HCT116 (cell line): ENCODE measurements at regions not wholly inside any gene's neighbourhood (a gene's known extent, or its start where the extent isn't known, plus 50 kb on each side); places are given as distances from the start of the nearest gene placed in this dataset.

Source experiments
- ATAC-seq: fragments of 200-7000 bp; cut with Tn5 transposase; 2 replicates; pipeline ENCODE4 v1.9.1; 2020; ENCODE audit warnings: mild to moderate bottlenecking, moderate library complexity
- BruUV-seq: library from RNA; stranded (reverse); fragments of 400-500 nt; replicated peaks from 2 replicates; lab custom pipeline; 2021; lab: Mats Ljungman, UMichigan
- CTCF ChIA-PET: fragments of 300-600 bp; sonication (Branson Sonifier 250); formaldehyde crosslinking; loops from one replicate; lab custom pipeline; 2021; ENCODE audit warnings: antibody characterized with exemption; lab: Charles Lee
- POLR2A ChIA-PET: fragments of 300-600, 350-600 bp; sonication (Branson Sonifier 250); formaldehyde crosslinking; loops from one replicate; lab custom pipeline; 2021; ENCODE audit warnings: antibody characterized with exemption; lab: Charles Lee
- RAD21 ChIA-PET, 2 experiments: fragments of 300-600 bp; sonication (Branson Sonifier 250); formaldehyde crosslinking; loops; one replicate each; lab custom pipeline; 2023; ENCODE audit warnings: low total read pairs in 2 of 2; ENCODE audit not compliant: uncharacterized antibody in 2 of 2, unreplicated experiment in 2 of 2, low non-redundant PET in 1 of 2; lab: Charles Lee
- DNase-seq: peaks from one replicate; pipeline ENCODE4 v3.0.0-alpha.2; 2010; ENCODE audit warnings: low read depth, low spot score
- H2AFZ ChIP-seq: fragments of 200-600 bp; shearing (Covaris generic), sonication (generic); 2 replicates; pipeline ENCODE4 v1.6.1; 2017; ENCODE audit warnings: low read depth, mixed run types, mixed read lengths, antibody characterized with exemption, low read length; ENCODE audit not compliant: poor library complexity, severe bottlenecking
- H3K27ac ChIP-seq: 2 replicates; pipeline ENCODE4 v1.5.1; 2012; ENCODE audit warnings: low read depth, low read length
- H3K27me3 ChIP-seq: fragments of 200-600 bp; sonication (generic); 2 replicates; pipeline ENCODE4 v1.6.1; 2016; ENCODE audit warnings: mixed run types, low read length, mixed read lengths; ENCODE audit not compliant: insufficient read depth
- H3K36me3 ChIP-seq, 2 experiments: fragments of 200-500 bp in 1 of 2; fragments of 200-600 bp in 1 of 2; sonication (Bioruptor generic) in 1 of 2; sonication (generic) in 1 of 2; 2 replicates each; pipeline versions ENCODE4 v1.5.1 to v1.6.1; 2014 to 2016; ENCODE audit warnings: low read length in 2 of 2, inconsistent platforms in 1 of 2, mixed read lengths in 1 of 2, mixed run types in 1 of 2; ENCODE audit not compliant: insufficient read depth in 2 of 2, control insufficient read depth in 1 of 2
- H3K4me1 ChIP-seq, 2 experiments: fragments of 200-600 bp in 1 of 2; sonication (generic) in 1 of 2; 2 replicates each; pipeline versions ENCODE4 v1.5.1 to v1.6.1; 2012 to 2017; ENCODE audit warnings: low read length in 2 of 2, inconsistent platforms in 1 of 2, mild to moderate bottlenecking in 1 of 2, mixed read lengths in 1 of 2, mixed run types in 1 of 2, moderate library complexity in 1 of 2; ENCODE audit not compliant: insufficient read depth in 2 of 2, control insufficient read depth in 1 of 2
- H3K4me2 ChIP-seq: fragments of 200-600 bp; sonication (generic); 2 replicates; pipeline ENCODE4 v1.6.1; 2017; ENCODE audit warnings: mixed run types, low read length, mixed read lengths
- H3K4me3 ChIP-seq, 2 experiments: fragments of 200-600 bp in 1 of 2; sonication (generic) in 1 of 2; replicated peaks in 1 of 2; 2 replicates each; pipeline ENCODE4 v1.5.1; 2011 to 2016; ENCODE audit warnings: low read length in 2 of 2, control low read depth in 1 of 2, low read depth in 1 of 2, mild to moderate bottlenecking in 1 of 2, mixed read lengths in 1 of 2, mixed run types in 1 of 2
- H3K79me2 ChIP-seq: fragments of 200-600 bp; sonication (generic); 2 replicates; pipeline ENCODE4 v1.6.1; 2017; ENCODE audit warnings: mild to moderate bottlenecking, mixed run types, low read length, moderate library complexity, mixed read lengths; ENCODE audit not compliant: insufficient read depth
- H3K9ac ChIP-seq: fragments of 200-600 bp; sonication (generic); 2 replicates; pipeline ENCODE4 v1.6.1; 2016; ENCODE audit warnings: low read length, mixed read lengths
- H3K9me2 ChIP-seq: fragments of 200-600 bp; sonication (generic), shearing (Covaris generic); 2 replicates; pipeline ENCODE4 v1.6.1; 2017; ENCODE audit warnings: mixed run types, mild to moderate bottlenecking, moderate library complexity; ENCODE audit not compliant: insufficient read depth
- H3K9me3 ChIP-seq, 2 experiments: fragments of 200-500 bp in 1 of 2; fragments of 200-600 bp in 1 of 2; sonication (Bioruptor generic) in 1 of 2; sonication (generic) in 1 of 2; 2 replicates each; pipeline ENCODE4 v1.6.1; 2014 to 2017; ENCODE audit warnings: low read length in 2 of 2, mixed read lengths in 2 of 2, inconsistent platforms in 1 of 2, low read depth in 1 of 2, mild to moderate bottlenecking in 1 of 2, mixed run types in 1 of 2, moderate library complexity in 1 of 2; ENCODE audit not compliant: control insufficient read depth in 1 of 2, insufficient read depth in 1 of 2
- H4K20me1 ChIP-seq: fragments of 200-600 bp; sonication (generic), shearing (Covaris generic); 2 replicates; pipeline ENCODE4 v1.6.1; 2017; ENCODE audit warnings: mixed run types, mild to moderate bottlenecking, moderate library complexity; ENCODE audit not compliant: insufficient read depth
- ATF3 ChIP-seq: IDR thresholded peaks from 2 replicates; pipeline ENCODE4 v1.6.1; 2012
- CBX3 ChIP-seq: IDR thresholded peaks from 2 replicates; pipeline ENCODE4 v1.6.1; 2012; ENCODE audit warnings: low read depth
- CEBPB ChIP-seq: IDR thresholded peaks from 2 replicates; pipeline ENCODE4 v1.6.1; 2012; ENCODE audit warnings: low read depth
- CTCF ChIP-seq, 3 experiments: fragments of 200-600 bp in 1 of 3; sonication (generic) in 1 of 3; IDR thresholded peaks in 2 of 3; conservative IDR thresholded peaks in 1 of 3; 2 replicates each; pipeline ENCODE4 v1.5.1; 2012 to 2017; ENCODE audit warnings: low read depth in 2 of 3, low read length in 2 of 3, antibody characterized with exemption in 1 of 3, borderline replicate concordance in 1 of 3, control low read depth in 1 of 3, mild to moderate bottlenecking in 1 of 3, mixed read lengths in 1 of 3, mixed run types in 1 of 3, moderate library complexity in 1 of 3; ENCODE audit not compliant: insufficient read depth in 1 of 3
- EGR1 ChIP-seq: IDR thresholded peaks from 2 replicates; pipeline ENCODE4 v1.6.1; 2012; ENCODE audit warnings: low read depth
- ELF1 ChIP-seq: IDR thresholded peaks from 2 replicates; pipeline ENCODE4 v1.6.1; 2012; ENCODE audit warnings: low read depth, borderline replicate concordance
- FOSL1 ChIP-seq: IDR thresholded peaks from 2 replicates; pipeline ENCODE4 v1.6.1; 2012; ENCODE audit warnings: low read depth
- MAX ChIP-seq: IDR thresholded peaks from 2 replicates; pipeline ENCODE4 v1.6.1; 2012
- POLR2A ChIP-seq: IDR thresholded peaks from 2 replicates; pipeline ENCODE4 v1.7.0; 2011; ENCODE audit warnings: borderline replicate concordance; ENCODE audit not compliant: insufficient read depth, insufficient read length; ENCODE audit errors: extremely low read depth
- POLR2AphosphoS5 ChIP-seq: IDR thresholded peaks from 2 replicates; pipeline ENCODE4 v1.6.1; 2011; ENCODE audit warnings: mild to moderate bottlenecking, low read depth, low read length, moderate library complexity
- RAD21 ChIP-seq: IDR thresholded peaks from 2 replicates; pipeline ENCODE4 v1.6.1; 2012; ENCODE audit warnings: low read depth, mild to moderate bottlenecking
- SIN3A ChIP-seq: IDR thresholded peaks from 2 replicates; pipeline ENCODE4 v1.6.1; 2012; ENCODE audit warnings: low read depth
- SP1 ChIP-seq: IDR thresholded peaks from 2 replicates; pipeline ENCODE4 v1.6.1; 2012; ENCODE audit warnings: low read depth
- SRF ChIP-seq: IDR thresholded peaks from 2 replicates; pipeline ENCODE4 v1.6.1; 2012; ENCODE audit warnings: low read depth
- TCF7L2 ChIP-seq: IDR thresholded peaks from 2 replicates; pipeline ENCODE4 v1.7.0; 2011; ENCODE audit warnings: borderline replicate concordance, inconsistent platforms; ENCODE audit not compliant: insufficient read depth, insufficient read length; ENCODE audit errors: extremely low read depth
- YY1 ChIP-seq: IDR thresholded peaks from 2 replicates; pipeline ENCODE4 v1.6.1; 2011; ENCODE audit warnings: low read length, low read depth, moderate library complexity, mild to moderate bottlenecking; ENCODE audit not compliant: insufficient replicate concordance; ENCODE audit errors: extremely low read depth
- ZFX ChIP-seq: fragments of 450-650 bp; IDR thresholded peaks from 2 replicates; pipeline ENCODE4 v1.6.1; 2017
- ZNF274 ChIP-seq: fragments of 200-500 bp; sonication (Bioruptor generic); IDR thresholded peaks from 2 replicates; pipeline ENCODE4 v1.6.1; 2014; ENCODE audit warnings: mild to moderate bottlenecking, low read depth, low read length, inconsistent platforms
- intact Hi-C: fragments of 100-400 bp; cut with micrococcal nuclease; formaldehyde crosslinking; loops from 2 replicates; pipeline ENCODE4 v1.10.0; 2022
- TF ChIP-seq, protein P1 (sequence below): IDR thresholded peaks from 2 replicates; pipeline ENCODE4 v1.6.1; 2011; ENCODE audit warnings: mild to moderate bottlenecking, low read length, moderate library complexity; ENCODE audit not compliant: insufficient replicate concordance; ENCODE audit errors: extremely low read depth

GRCh38 chr12:23115984-23116383, 491.0 kb downstream of the ETNK1 start:
- POLR2A ChIA-PET = no interaction called here
- H3K79me2 ChIP-seq = no peaks in the 10 kb centered on the region
- no peak overlapping the region for H3K4me3 ChIP-seq
- no peaks in the 10 kb centered on the region for H4K20me1 ChIP-seq
- H2AFZ ChIP-seq = no peak overlapping the region
- BruUV-seq = no TSS peak
- no peak for DNase-seq
- ATAC-seq = no peak
- no peak for TF ChIP-seq ELF1
- no peak for TF ChIP-seq EGR1
- TF ChIP-seq YY1 = no peak
- no peak for TF ChIP-seq ATF3
- no peak for TF ChIP-seq CEBPB
- TF ChIP-seq SIN3A = no peak
- no peak for TF ChIP-seq POLR2A
- H3K27ac ChIP-seq = no peak overlapping the region
- H3K36me3 ChIP-seq = no peaks in the 10 kb centered on the region
- RAD21 ChIA-PET = no interaction called here
- no peaks in the 10 kb centered on the region; a peak in 1 of 4 replicates for H3K9me3 ChIP-seq
- intact Hi-C loops = no loop called here
- no peaks in the 10 kb centered on the region for H3K9me2 ChIP-seq
- no peaks in the 10 kb centered on the region for H3K4me1 ChIP-seq
- H3K27me3 ChIP-seq = no peaks in the 10 kb centered on the region
- H3K9ac ChIP-seq = no peak overlapping the region
- CTCF ChIA-PET = no interaction called here
- no peak overlapping the region for H3K4me2 ChIP-seq

GRCh38 chr12:23126794-23127193, 501.8 kb downstream of the ETNK1 start:
- POLR2A ChIA-PET = no interaction called here
- no peaks in the 10 kb centered on the region for H3K9me2 ChIP-seq
- no peaks in the 10 kb centered on the region for H3K79me2 ChIP-seq
- H3K36me3 ChIP-seq = no peaks in the 10 kb centered on the region
- H3K4me1 ChIP-seq = no peaks in the 10 kb centered on the region
- H4K20me1 ChIP-seq = no peaks in the 10 kb centered on the region; the same call in 1 of the 2 replicates
- no peak overlapping the region for H2AFZ ChIP-seq
- peaks cover 6 to 7% of the 10 kb centered on the region in 2 experiments; a peak in 3 of 4 replicates for H3K9me3 ChIP-seq
- H3K4me2 ChIP-seq = no peak overlapping the region
- ATAC-seq = no peak
- H3K27me3 ChIP-seq = no peaks in the 10 kb centered on the region
- no TSS peak for BruUV-seq
- H3K4me3 ChIP-seq = no peak overlapping the region
- intact Hi-C loops = no loop called here
- TF ChIP-seq EGR1 (no peak), SIN3A (no peak), FOSL1 (no peak), POLR2AphosphoS5 (no peak), YY1 (no peak), CTCF (IDR thresholded peaks at IDR 0.05 in 2 of 3, conservative IDR thresholded peaks at IDR 0.05 in 1 of 3; ENCODE audit: borderline replicate concordance in 1 of 3, insufficient read depth in 1 of 3, low read depth in 2 of 3, low read length in 2 of 3) (no peak), TCF7L2 (no peak), CBX3 (no peak), SRF (no peak), MAX (no peak), SP1 (no peak), ZFX (no peak), ZNF274 (no peak), RAD21 (no peak)
- TF ChIP-seq, protein P1, sequence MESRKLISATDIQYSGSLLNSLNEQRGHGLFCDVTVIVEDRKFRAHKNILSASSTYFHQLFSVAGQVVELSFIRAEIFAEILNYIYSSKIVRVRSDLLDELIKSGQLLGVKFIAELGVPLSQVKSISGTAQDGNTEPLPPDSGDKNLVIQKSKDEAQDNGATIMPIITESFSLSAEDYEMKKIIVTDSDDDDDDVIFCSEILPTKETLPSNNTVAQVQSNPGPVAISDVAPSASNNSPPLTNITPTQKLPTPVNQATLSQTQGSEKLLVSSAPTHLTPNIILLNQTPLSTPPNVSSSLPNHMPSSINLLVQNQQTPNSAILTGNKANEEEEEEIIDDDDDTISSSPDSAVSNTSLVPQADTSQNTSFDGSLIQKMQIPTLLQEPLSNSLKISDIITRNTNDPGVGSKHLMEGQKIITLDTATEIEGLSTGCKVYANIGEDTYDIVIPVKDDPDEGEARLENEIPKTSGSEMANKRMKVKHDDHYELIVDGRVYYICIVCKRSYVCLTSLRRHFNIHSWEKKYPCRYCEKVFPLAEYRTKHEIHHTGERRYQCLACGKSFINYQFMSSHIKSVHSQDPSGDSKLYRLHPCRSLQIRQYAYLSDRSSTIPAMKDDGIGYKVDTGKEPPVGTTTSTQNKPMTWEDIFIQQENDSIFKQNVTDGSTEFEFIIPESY = no peak
- TF ChIP-seq, all 23 proteins: peak for 0
- no peak for DNase-seq
- H3K27ac ChIP-seq = no peak overlapping the region
- no peak overlapping the region for H3K9ac ChIP-seq
- CTCF ChIA-PET = no interaction called here
- RAD21 ChIA-PET = no interaction called here
